ENCODE measurements at regions not wholly inside any gene's neighbourhood (a gene's known extent, or its start where the extent isn't known, plus 50 kb on each side); places are given as distances from the start of the nearest gene placed in this dataset.

GRCh38 chr16:85471469-85472431, 141.4 kb upstream of the GSE1 start:
- no peak for TF ChIP-seq JUND (IDR thresholded peaks at IDR 0.05; ENCODE audit: low read depth)
- in situ Hi-C loops (cut with HindIII; ENCODE audit: low pct_unique_long_range_greater_than_20kb, low sequenced_read_pairs), result no loop called here
- DNase-seq (ENCODE audit: low read depth in 1 of 2, low spot score in 1 of 2), result peak; percentile 95 to 100

- in situ Hi-C loops (cut with HindIII; ENCODE audit: low pct_unique_long_range_greater_than_20kb, low sequenced_read_pairs), result no loop called here
- DNase-seq (ENCODE audit: low read depth in 1 of 2, low spot score in 1 of 2), result peak in 1 of 2 experiments; percentile 69
- no peak for TF ChIP-seq JUND (IDR thresholded peaks at IDR 0.05; ENCODE audit: low read depth)
These were observed 140.6 kb upstream of the GSE1 start for GRCh38 chr16:85472514-85472913.

GRCh38 chr16:85473323-85473722, 139.8 kb upstream of the GSE1 start:
- no peak for DNase-seq (ENCODE audit: low read depth in 1 of 2, low spot score in 1 of 2)
- TF ChIP-seq JUND (IDR thresholded peaks at IDR 0.05; ENCODE audit: low read depth), result no peak
- in situ Hi-C loops (cut with HindIII; ENCODE audit: low pct_unique_long_range_greater_than_20kb, low sequenced_read_pairs), result no loop called here

GRCh38 chr16:85473909-85474620, 139.1 kb upstream of the GSE1 start:
- no peak for TF ChIP-seq JUND (IDR thresholded peaks at IDR 0.05; ENCODE audit: low read depth)
- peak; percentile 85 to 89 for DNase-seq (ENCODE audit: low read depth in 1 of 2, low spot score in 1 of 2)
- in situ Hi-C loops (cut with HindIII; ENCODE audit: low pct_unique_long_range_greater_than_20kb, low sequenced_read_pairs), result no loop called here

GRCh38 chr16:85474621-85475217, 138.4 kb upstream of the GSE1 start:
- TF ChIP-seq JUND (IDR thresholded peaks at IDR 0.05; ENCODE audit: low read depth), result no peak
- in situ Hi-C loops (cut with HindIII; ENCODE audit: low pct_unique_long_range_greater_than_20kb, low sequenced_read_pairs), result no loop called here
- DNase-seq (ENCODE audit: low read depth in 1 of 2, low spot score in 1 of 2), result peak in 1 of 2 experiments; percentile 49

- in situ Hi-C loops (cut with HindIII; ENCODE audit: low pct_unique_long_range_greater_than_20kb, low sequenced_read_pairs), result no loop called here
- TF ChIP-seq JUND (IDR thresholded peaks at IDR 0.05; ENCODE audit: low read depth), result no peak
- peak; percentile 77 to 94 for DNase-seq (ENCODE audit: low read depth in 1 of 2, low spot score in 1 of 2)
These were observed 137.9 kb upstream of the GSE1 start for GRCh38 chr16:85475233-85475632.

- in situ Hi-C loops (cut with HindIII; ENCODE audit: low pct_unique_long_range_greater_than_20kb, low sequenced_read_pairs), result no loop called here
- no peak for TF ChIP-seq JUND (IDR thresholded peaks at IDR 0.05; ENCODE audit: low read depth)
- no peak for DNase-seq (ENCODE audit: low read depth in 1 of 2, low spot score in 1 of 2)
These were observed 137.3 kb upstream of the GSE1 start for GRCh38 chr16:85475691-85476300.

- TF ChIP-seq JUND (IDR thresholded peaks at IDR 0.05; ENCODE audit: low read depth), result no peak
- in situ Hi-C loops (cut with HindIII; ENCODE audit: low pct_unique_long_range_greater_than_20kb, low sequenced_read_pairs), result no loop called here
- DNase-seq (ENCODE audit: low read depth in 1 of 2, low spot score in 1 of 2), result no peak
These were observed 136.7 kb upstream of the GSE1 start for GRCh38 chr16:85476389-85476788.

- no peak for DNase-seq (ENCODE audit: low read depth in 1 of 2, low spot score in 1 of 2)
- in situ Hi-C loops (cut with HindIII; ENCODE audit: low pct_unique_long_range_greater_than_20kb, low sequenced_read_pairs), result no loop called here
- no peak for TF ChIP-seq JUND (IDR thresholded peaks at IDR 0.05; ENCODE audit: low read depth)
These were observed 135.2 kb upstream of the GSE1 start for GRCh38 chr16:85477801-85478363.

GRCh38 chr16:85479972-85480726, 133.0 kb upstream of the GSE1 start:
- TF ChIP-seq JUND (IDR thresholded peaks at IDR 0.05; ENCODE audit: low read depth), result no peak
- DNase-seq (ENCODE audit: low read depth in 1 of 2, low spot score in 1 of 2), result peak in 1 of 2 experiments; percentile 71
- in situ Hi-C loops (cut with HindIII; ENCODE audit: low pct_unique_long_range_greater_than_20kb, low sequenced_read_pairs), result no loop called here

GRCh38 chr16:85480727-85481101, 132.4 kb upstream of the GSE1 start:
- no peak for TF ChIP-seq JUND (IDR thresholded peaks at IDR 0.05; ENCODE audit: low read depth)
- in situ Hi-C loops (cut with HindIII; ENCODE audit: low pct_unique_long_range_greater_than_20kb, low sequenced_read_pairs), result no loop called here

More at GRCh38 chr16:85480727-85481101, 132.4 kb upstream of the GSE1 start:
- no peak for DNase-seq (ENCODE audit: low read depth in 1 of 2, low spot score in 1 of 2)

Data from T47D (cell line).